ENCODE measurements at regions not wholly inside any gene's neighbourhood (a gene's known extent, or its start where the extent isn't known, plus 50 kb on each side); places are given as distances from the start of the nearest gene placed in this dataset.

- TF ChIP-seq POLR2A (IDR thresholded peaks at IDR 0.05; ENCODE audit: low read depth, low read length) (no peak), TAF1 (IDR thresholded peaks at IDR 0.05; ENCODE audit: borderline replicate concordance, low read depth, low read length) (no peak), POLR2AphosphoS5 (IDR thresholded peaks at IDR 0.05; ENCODE audit: low read depth, low read length) (no peak)
These were observed 53.9 kb upstream of the ANO1 start for GRCh38 chr11:70024036-70024772.
